ENCODE measurements at regions not wholly inside any gene's neighbourhood (a gene's known extent, or its start where the extent isn't known, plus 50 kb on each side); places are given as distances from the start of the nearest gene placed in this dataset.
"Not testable (repeated sequence)": the region's sequence is repeated elsewhere in the genome, so short reads cannot be mapped to it uniquely, and the experiment has no call there.

DNA sequence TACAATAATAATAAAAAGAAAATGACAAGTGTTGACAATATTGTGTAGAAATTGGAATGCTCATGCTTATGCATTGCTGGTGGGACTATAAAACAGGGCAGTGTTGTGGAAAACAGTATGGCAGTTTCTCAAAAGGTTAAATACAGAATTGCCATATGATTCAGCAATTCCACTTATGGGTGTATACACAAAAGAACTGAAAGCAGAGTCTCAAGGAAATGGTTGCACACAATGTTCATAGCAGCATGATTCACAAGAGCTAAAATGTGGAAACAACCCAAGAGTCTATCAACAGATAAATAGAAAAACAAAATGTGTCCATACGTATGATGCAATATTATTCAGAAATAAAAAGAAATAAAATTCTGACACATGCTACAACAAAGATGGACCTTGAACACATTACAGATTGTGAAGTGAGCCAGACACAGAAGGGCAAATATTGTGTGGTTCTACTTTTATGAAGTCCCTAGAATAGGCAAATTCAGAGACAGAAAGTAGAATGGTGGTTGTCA is 64.8 kb upstream of the GRM8 start:
- Mint-ChIP-seq H3K27ac (no peak overlapping the region), H3K36me3 (ENCODE audit: low read depth) (no peaks in the 10 kb centered on the region), H3K9me3 (no peaks in the 10 kb centered on the region), H3K4me1 (ENCODE audit: low read depth) (peaks cover 6% of the 10 kb centered on the region), H3K27me3 (peaks cover 14% of the 10 kb centered on the region), H3K4me3 (no peak overlapping the region)
- TF ChIP-seq, protein P1, sequence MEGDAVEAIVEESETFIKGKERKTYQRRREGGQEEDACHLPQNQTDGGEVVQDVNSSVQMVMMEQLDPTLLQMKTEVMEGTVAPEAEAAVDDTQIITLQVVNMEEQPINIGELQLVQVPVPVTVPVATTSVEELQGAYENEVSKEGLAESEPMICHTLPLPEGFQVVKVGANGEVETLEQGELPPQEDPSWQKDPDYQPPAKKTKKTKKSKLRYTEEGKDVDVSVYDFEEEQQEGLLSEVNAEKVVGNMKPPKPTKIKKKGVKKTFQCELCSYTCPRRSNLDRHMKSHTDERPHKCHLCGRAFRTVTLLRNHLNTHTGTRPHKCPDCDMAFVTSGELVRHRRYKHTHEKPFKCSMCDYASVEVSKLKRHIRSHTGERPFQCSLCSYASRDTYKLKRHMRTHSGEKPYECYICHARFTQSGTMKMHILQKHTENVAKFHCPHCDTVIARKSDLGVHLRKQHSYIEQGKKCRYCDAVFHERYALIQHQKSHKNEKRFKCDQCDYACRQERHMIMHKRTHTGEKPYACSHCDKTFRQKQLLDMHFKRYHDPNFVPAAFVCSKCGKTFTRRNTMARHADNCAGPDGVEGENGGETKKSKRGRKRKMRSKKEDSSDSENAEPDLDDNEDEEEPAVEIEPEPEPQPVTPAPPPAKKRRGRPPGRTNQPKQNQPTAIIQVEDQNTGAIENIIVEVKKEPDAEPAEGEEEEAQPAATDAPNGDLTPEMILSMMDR (IDR thresholded peaks at IDR 0.05): no peak
- POLR2A ChIA-PET: interaction anchor here (0.6 kb wide), 1 partner anchor 380 kb away, joined by 3 read pairs; no protein-coding TSS in a partner anchor
- intact Hi-C loops (cut with micrococcal nuclease): no loop called here
- CTCF ChIA-PET: no interaction called here
- ATAC-seq: no peak
- DNase-seq: no peak

- ATAC-seq; DNase-seq; H3K36me3 Mint-ChIP-seq (ENCODE audit: low read depth); H3K27ac Mint-ChIP-seq; intact Hi-C loops (cut with micrococcal nuclease); H3K4me1 Mint-ChIP-seq (ENCODE audit: low read depth); H3K4me3 Mint-ChIP-seq; H3K9me3 Mint-ChIP-seq: not testable (repeated sequence)
- ChIA-PET POLR2A (interaction anchor here (0.6 kb wide), 1 partner anchor 379 kb away, joined by 3 read pairs; no protein-coding TSS in a partner anchor), CTCF (interaction anchor here (0.9 kb wide), 1 partner anchor 45 kb away, joined by 3 read pairs; no protein-coding TSS in a partner anchor)
- peaks cover 14% of the 10 kb centered on the region for H3K27me3 Mint-ChIP-seq
These were observed 64.1 kb upstream of the GRM8 start for GRCh38 chr7:127316819-127317218.

- ChIA-PET POLR2A (no interaction called here), CTCF (interaction anchor here (0.7 to 1.5 kb wide), 4 partner anchors 19 to 906 kb away, joined by 3 to 5 read pairs (median 4); no protein-coding TSS in a partner anchor)
- DNase-seq: no peak
- H3K36me3 Mint-ChIP-seq (ENCODE audit: low read depth): no peaks in the 10 kb centered on the region
- TF ChIP-seq, protein P1 (IDR thresholded peaks at IDR 0.05): no peak
- ATAC-seq: no peak
- no peak overlapping the region for H3K27ac Mint-ChIP-seq
- no peaks in the 10 kb centered on the region for H3K9me3 Mint-ChIP-seq
- intact Hi-C loops (cut with micrococcal nuclease): no loop called here
- H3K27me3 Mint-ChIP-seq: peaks cover 11% of the 10 kb centered on the region
- H3K4me1 Mint-ChIP-seq (ENCODE audit: low read depth): no peaks in the 10 kb centered on the region
- no peak overlapping the region for H3K4me3 Mint-ChIP-seq
These were observed 51.3 kb upstream of the GRM8 start for GRCh38 chr7:127304087-127304486.

- H3K4me3 Mint-ChIP-seq: no peak overlapping the region
- DNase-seq: no peak
- H3K4me1 Mint-ChIP-seq (ENCODE audit: low read depth): no peaks in the 10 kb centered on the region
- H3K27ac Mint-ChIP-seq: no peak overlapping the region
- H3K27me3 Mint-ChIP-seq: peaks cover 16% of the 10 kb centered on the region
- no peaks in the 10 kb centered on the region for H3K9me3 Mint-ChIP-seq
- POLR2A ChIA-PET: no interaction called here
- ATAC-seq: no peak
- no peaks in the 10 kb centered on the region for H3K36me3 Mint-ChIP-seq (ENCODE audit: low read depth)
- CTCF ChIA-PET: interaction anchor here (0.8 to 1.5 kb wide), 3 partner anchors 144 to 907 kb away, joined by 3 to 5 read pairs (median 3); no protein-coding TSS in a partner anchor
- TF ChIP-seq, protein P1 (IDR thresholded peaks at IDR 0.05): no peak
- intact Hi-C loops (cut with micrococcal nuclease): no loop called here
These were observed 50.4 kb upstream of the GRM8 start for GRCh38 chr7:127303102-127303501.
